HG03064 (cell line): ENCODE measurements at regions not wholly inside any gene's neighbourhood (a gene's known extent, or its start where the extent isn't known, plus 50 kb on each side); places are given as distances from the start of the nearest gene placed in this dataset.
A peak's percentile ranks its signal among the peaks of the same experiment; 100 is the strongest.
"Not testable (repeated sequence)": the region's sequence is repeated elsewhere in the genome, so short reads cannot be mapped to it uniquely, and the experiment has no call there.

Source experiments
- ATAC-seq: cut with Tn5 transposase; IDR thresholded peaks from one replicate; pipeline ENCODE4 v1.9.1; 2021; ENCODE audit warnings: low read depth; ENCODE audit not compliant: unreplicated experiment

DNA sequence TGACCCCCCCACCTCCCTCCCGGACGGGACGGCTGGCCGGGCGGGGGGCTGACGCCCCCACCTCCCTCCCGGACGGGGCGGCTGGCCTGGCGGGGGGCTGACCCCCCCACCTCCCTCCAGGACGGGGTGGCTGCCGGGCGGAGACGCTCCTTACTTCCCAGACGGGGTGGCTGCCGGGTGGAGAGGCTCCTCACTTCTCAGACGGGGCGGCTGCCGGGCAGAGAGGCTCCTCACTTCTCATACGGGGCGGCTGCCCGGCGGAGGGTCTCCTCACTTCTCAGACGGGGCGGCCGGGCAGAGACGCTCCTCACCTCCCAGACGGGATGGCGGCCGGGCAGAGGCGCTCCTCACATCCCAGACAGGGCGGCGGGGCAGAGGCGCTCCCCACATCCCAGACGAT is 84.7 kb downstream of the OR2B2 start:
- ATAC-seq = not testable (repeated sequence)

DNA sequence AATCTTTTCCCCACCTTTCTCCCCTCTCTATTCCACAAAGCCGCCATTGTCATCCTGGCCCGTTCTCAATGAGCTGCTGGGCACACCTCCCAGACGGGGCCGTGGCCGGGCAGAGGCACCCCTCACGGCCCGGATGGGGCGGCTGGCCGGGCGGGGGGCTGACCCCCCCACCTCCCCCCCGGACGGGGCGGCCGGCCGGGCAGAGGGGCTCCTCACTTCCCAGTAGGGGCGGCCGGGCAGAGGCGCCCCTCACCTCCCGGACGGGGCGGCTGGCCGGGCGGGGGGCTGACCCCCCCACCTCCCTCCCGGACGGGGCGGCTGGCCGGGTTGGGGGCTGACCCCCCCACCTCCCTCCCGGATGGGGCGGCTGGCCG is 85.6 kb downstream of the OR2B2 start:
- not testable (repeated sequence) for ATAC-seq

DNA sequence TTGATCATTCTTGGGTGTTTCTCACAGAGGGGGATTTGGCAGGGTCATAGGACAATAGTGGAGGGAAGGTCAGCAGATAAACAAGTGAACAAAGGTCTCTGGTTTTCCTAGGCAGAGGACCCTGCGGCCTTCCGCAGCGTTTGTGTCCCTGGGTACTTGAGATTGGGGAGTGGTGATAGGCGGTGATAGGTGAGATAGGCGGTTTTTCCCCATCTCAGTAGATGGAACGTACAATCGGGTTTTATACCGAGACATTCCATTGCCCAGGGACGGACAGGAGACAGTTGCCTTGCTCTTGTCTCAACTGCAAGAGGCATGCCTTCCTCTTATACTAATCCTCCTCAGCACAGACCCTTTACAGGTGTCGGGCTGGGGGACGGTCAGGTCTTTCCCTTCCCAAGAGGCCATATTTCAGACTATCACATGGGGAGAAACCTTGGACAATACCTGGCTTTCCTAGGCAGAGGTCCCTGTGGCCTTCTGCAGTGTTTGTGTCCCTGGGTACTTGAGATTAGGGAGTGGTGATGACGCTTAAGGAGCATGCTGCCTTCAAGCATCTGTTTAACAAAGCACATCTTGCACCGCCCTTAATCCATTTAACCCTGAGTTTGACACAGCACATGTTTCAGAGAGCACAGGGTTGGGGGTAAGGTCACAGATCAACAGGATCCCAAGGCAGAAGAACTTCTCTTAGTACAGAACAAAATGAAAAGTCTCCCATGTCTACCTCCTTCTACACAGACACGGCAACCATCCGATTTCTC is 86.2 kb downstream of the OR2B2 start:
- not testable (repeated sequence) for ATAC-seq

DNA sequence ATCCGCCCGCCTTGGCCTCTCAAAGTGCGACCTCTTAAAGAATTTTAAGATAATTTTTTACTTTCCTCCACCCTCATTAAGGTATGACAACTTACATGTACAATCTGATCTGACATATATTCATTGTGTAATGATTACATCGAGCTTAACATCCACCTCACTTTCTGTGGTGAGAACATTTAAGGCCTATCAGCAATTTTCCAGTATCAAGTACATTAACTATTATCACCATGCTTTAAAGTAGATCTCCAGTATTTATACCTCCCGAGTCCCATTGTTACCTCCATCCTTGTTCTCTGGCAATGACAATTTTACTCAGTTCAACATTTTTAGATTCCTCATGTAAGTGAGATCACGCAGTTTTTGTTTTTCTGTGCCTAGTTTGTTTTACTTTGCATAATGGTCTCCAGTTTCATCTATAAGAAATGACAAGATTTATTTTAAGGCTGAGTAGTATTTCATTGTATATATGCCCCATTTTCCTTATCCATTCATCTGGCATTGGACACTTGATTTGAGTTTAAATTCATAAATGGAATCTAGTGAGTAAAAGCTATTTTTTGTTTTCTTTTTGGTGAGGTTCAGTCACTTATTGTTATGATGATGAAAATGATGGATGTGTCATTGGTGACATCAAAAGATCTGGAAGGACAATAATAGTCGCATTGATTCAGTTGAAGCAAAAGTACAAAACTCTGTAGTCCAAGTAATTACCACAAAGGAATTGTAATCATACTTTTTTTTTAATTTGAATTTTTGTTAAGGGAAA is 87.0 kb downstream of the OR2B2 start:
- ATAC-seq = no peak

DNA sequence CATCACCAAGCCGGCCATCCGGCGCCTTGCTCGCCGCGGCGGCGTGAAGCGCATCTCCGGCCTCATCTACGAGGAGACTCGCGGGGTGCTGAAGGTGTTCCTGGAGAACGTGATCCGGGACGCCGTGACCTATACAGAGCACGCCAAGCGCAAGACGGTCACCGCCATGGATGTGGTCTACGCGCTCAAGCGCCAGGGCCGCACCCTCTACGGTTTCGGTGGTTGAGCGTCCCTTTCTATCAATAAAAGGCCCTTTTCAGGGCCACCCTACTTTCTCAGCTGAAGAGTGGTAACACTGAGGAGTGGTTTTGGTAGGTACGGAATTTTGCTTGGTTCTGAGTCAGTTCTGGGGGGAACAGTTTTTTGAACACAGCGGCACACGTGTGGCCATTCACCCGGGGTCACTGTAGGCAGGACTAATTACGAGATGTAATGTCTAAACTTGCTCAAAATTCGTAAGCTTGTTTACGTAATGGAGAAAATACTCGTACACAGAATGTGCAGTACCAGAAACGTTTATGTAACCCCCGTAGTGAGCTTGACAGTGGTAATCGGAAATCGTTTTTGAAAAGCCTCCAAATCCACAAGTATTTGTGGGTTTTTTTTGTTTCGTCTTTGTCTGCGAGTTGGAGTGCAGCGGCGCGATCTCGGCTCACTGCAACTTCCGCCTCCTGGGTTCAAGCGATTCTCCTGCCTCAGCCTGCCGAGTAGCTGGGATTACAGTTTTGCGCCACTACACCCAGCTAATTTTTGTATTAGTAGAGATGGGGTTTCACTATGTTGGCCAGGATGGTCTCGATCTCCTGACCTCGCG is 87.8 kb downstream of the OR2B2 start:
- ATAC-seq = peak; percentile 54

DNA sequence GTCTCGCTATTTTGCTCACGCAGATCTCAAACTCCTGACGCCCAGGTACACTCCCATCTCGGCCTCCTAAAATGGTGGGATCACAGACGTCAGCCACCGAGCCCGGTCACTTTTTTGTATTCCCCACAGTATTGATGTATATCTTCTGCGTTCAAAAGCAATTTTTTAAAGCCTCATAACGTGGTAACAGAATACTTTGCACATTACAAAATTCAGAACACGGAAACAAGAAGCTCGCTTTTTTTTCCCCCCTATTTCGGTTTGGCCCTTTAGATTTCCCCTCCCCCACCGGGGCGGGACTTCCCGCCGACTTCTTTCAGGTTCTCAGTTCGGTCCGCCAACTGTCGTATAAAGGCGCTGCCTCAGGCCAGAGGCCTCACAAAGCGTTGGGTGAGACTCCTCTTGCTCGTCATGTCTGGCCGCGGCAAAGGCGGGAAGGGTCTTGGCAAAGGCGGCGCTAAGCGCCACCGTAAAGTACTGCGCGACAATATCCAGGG is 88.4 kb downstream of the OR2B2 start:
- ATAC-seq = peak; percentile 49

DNA sequence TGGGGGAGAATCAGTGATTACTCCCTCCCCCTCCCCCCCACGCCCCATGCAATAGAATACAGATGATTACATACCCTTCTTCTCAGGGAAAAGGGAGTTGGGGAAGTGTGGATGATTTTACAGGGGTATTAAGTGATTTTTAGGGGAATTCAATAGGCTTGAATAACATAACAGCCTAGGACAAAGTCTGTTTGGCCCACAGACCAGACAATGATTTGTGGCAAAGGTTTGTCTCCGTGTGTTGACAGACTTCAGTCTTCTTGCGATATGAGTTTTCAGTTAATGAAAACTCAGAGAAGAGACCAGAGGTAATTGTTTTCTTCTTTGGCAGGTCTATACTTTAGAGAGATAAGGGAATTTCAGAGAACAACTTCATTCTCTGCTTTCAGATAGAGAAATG is 95.3 kb downstream of the OR2B2 start:
- ATAC-seq = no peak

DNA sequence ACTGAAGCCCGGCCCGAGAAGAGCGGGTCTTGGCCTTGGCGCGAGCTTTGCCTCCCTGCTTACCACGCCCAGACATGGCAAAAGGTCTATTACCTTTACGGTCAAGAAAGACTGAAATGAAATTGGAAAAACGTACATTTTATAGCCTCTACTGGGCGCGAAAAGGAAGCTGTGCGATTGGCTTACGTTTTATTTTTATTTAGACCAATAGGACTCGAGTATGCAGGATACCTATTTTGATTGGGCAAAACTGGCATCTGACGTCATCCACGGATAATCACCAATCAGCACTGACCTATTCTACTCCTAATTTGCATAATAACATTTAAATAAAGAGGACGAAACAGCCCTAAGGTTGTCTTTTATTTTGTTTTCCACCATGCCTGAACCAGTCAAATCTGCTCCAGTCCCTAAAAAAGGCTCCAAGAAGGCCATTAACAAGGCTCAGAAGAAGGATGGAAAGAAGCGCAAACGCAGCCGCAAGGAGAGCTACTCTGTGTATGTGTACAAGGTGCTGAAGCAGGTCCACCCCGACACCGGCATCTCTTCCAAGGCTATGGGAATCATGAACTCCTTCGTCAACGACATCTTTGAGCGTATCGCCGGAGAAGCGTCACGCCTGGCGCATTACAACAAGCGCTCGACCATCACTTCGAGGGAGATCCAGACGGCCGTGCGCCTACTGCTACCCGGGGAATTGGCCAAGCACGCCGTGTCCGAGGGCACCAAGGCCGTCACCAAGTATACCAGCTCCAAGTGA is 97.4 kb downstream of the OR2B2 start:
- ATAC-seq = peak; percentile 49

DNA sequence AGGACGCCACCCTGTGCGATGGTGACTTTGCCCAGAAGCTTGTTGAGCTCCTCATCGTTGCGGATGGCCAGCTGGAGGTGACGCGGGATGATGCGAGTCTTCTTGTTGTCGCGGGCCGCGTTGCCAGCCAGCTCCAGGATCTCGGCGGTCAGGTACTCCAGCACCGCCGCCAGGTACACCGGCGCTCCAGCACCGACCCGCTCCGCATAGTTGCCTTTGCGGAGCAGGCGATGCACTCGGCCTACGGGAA is 97.9 kb downstream of the OR2B2 start:
- peak; percentile 10 for ATAC-seq

DNA sequence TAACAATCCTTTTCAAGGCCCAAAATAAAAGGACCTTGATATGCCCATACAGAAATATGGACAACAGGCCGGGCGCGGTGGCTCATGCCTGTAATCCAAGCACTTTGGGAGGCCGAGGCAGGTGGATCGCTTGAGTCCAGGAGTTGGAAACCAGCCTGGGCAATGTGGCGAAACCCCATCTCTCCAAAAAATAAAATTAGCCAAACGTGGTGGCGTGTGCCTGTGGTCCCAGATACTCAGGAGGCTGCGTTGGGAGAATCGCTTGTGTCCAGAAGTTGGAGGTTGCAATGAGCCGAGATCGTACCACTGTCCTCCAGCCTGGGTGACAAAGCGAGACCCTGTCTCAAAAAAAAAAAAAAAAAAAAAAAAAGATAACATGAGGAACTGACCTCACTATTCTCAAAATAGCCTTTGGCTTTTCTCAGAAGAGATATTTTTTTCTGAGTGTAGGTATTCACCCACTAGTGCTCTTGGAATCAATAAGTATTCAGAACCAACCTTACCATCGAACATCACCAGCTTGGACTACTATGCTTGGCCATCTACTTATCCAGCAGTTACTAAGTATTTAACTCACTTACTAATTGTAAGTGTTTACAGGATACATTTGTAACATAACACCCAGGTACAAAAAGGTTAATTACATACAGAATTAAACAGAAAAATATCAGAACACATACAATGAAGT is 99.2 kb downstream of the OR2B2 start:
- no peak for ATAC-seq

DNA sequence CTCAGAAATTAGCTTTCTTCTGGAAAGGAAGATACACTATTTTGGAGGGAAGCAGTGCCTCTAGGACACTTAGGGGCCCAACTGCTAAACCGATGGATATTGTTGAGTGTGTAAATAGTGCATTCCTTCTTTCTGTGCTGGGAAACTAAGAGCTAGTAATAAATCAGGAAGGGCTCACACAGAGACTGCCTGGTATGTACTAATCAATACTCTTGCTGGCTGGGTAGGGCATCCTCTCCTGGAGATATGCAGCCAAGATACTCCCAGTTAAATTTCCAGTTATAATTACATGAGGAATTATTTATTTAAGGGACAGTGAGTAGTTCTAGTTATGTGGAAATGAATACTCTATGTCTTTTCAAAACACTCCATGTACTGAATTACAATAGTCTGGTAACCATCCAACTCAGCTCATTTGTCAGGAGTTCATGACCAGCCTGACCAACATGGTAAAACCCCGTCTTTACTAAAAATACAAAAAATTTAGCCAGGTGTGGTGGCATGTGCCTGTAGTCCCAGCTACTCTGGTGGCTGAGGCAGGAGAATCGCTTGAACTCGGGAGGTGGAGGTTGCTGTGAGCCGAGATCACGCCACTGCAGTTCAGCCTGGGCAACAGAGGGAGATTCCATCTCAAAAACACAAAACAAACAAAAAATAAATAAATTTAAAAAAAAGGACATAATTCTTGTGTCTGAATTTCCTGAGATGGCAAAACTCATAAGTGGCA is 100.0 kb downstream of the OR2B2 start:
- no peak for ATAC-seq

DNA sequence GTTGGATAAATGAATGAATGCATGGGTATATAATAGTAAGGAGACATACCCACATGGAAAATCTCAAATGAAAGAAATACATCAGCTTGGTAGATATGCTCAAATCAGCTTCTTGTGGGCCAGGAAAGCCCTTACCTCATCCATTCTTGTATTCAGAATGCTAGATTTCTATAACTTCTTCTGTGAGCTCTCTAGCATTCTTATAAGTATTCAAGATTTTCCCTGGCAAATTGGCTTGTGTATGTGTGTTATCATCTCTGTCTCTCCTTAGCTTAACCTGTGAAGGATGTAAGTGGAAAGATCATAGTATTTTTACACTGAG is 100.8 kb downstream of the OR2B2 start:
- no peak for ATAC-seq

DNA sequence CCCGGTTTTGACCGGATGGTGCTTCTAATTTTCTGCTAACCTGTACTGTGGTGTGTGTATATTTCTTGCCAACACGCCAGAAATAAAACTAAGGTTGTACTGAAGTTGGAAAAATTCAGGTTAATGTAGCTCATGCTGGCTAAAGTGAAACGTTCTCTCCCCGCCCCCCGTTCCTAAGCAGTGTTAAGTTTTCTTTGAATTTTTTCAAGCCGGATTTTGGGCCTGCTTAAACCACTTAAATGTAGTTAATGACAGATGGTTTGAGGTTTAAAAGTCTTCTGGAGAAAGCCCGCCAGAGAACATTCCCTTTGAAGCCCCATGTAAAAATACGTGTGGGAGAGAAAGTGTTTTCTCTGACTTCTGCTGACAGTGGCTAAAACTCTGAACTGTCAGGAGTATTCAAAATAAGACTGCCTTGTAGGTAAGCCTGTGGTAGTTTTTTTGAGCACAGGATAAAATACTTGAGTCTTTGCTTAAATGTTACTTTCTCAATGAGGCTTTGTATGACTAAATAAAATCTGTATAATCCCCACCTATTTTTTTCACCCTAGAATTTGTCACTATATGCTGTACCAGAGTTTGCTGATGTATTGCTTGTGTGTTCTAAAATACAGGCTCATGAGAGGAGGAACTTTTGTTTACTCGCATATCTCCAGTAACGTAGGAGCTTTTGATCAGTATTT is 101.3 kb downstream of the OR2B2 start:
- no peak for ATAC-seq

DNA sequence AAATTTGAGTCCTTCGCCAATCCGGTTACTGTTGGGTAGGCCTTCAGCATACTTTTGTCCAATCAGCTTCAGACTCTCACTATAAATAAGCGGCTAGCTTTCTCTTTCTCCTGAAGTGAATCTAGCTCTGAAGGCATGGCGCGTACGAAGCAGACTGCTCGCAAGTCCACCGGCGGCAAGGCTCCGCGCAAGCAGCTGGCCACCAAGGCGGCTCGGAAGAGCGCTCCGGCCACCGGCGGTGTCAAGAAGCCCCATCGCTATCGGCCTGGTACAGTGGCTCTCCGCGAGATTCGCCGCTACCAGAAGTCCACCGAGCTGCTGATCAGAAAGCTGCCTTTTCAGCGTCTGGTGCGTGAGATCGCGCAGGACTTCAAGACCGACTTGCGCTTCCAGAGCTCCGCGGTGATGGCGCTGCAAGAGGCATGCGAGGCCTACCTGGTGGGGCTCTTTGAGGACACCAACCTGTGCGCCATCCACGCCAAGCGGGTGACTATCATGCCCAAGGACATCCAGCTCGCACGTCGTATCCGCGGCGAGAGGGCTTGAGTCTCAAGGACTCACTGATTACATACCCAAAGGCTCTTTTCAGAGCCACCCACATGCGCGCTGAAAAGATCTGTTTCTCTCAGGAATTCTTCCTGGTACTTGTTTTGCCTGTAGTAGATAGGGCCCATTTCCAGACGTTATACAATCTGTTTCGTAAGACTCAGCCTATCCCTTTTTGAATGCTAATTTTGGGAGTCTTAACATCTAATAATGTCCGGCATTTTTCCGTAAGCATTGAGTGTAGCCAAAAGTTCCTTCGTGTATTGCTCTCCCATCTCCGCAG is 102.0 kb downstream of the OR2B2 start:
- ATAC-seq = peak; percentile 21

DNA sequence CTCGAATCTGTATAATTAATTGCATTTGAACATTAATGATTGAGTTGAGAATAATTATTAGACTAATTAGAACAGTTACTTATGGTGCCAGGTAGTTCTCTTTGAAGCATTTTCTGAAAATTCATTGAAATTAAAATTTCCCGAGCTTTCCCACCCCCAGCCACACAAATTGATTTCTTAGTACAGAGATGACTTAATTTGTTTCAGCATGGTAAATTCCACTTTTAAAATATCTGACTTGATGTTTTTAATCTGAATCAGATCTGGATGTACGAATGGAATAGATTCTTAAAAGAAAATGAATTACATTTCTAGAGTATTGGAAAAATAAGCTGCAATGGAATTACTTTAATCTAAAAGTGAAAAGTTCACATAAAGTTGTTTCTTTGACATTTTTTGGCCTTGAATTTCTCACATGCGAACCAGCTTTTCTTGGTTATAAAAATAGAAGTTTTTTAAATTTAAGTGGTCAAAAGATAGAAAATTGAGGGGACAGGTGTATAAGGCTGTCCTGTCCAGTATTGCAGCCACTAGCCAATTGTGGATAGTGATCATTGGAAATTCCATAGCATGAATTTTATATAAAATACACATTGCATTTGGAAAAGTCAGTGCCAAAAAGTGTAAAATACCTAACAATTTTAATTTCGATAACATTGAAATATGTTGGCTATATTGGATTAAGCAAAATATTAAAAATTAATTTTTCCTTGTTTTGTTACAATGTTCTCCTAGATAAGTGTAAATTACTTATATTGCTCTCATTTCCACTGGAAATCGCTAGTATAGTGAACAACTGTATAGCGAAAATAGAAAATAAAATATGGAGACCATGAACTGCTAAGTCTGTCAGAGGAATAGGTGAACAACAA is 102.9 kb downstream of the OR2B2 start:
- ATAC-seq = no peak

DNA sequence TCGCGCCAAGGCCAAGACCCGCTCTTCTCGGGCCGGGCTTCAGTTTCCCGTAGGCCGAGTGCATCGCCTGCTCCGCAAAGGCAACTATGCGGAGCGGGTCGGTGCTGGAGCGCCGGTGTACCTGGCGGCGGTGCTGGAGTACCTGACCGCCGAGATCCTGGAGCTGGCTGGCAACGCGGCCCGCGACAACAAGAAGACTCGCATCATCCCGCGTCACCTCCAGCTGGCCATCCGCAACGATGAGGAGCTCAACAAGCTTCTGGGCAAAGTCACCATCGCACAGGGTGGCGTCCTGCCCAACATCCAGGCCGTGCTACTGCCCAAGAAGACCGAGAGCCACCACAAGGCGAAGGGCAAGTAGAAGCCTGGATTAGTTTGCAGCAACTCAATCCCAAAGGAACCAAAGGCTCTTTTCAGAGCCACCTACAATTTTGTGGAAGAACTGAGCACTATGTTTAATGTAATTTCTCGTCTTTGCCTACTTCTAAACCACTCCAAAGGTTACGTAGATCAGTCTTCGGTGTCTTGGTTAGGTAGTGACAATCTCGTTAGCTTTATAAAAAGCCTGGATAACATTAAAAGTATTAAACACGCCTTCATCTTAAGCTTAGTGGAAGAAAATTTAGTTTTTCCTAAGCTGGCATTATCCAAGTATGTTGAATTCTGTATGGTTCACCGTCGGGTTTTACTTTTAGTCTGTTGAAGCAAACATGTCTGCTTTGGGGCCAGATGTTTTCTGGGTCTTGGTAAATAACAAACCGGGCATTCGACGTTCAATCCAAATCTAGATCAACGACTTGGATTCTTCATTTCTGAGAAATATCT is 103.7 kb downstream of the OR2B2 start:
- peak; percentile 0 for ATAC-seq
